GM21526 (cell line): ENCODE measurements at regions not wholly inside any gene's neighbourhood (a gene's known extent, or its start where the extent isn't known, plus 50 kb on each side); places are given as distances from the start of the nearest gene placed in this dataset.

Experiments used
- ATAC-seq: cut with Tn5 transposase; IDR thresholded peaks from one replicate; pipeline ENCODE4 v1.9.1; 2021; ENCODE audit warnings: moderate library complexity; ENCODE audit not compliant: unreplicated experiment, low FRiP score

- ATAC-seq, result no peak
Observed at GRCh38 chr4:24312261-24312913, 272.0 kb downstream of the DHX15 start.

- no peak for ATAC-seq
Observed at GRCh38 chr4:24303926-24304325, 280.4 kb downstream of the DHX15 start.

GRCh38 chr4:24298911-24299310, 285.4 kb downstream of the DHX15 start:
- ATAC-seq, result no peak

GRCh38 chr4:24287096-24287495, 297.3 kb downstream of the DHX15 start:
- ATAC-seq, result no peak

DNA sequence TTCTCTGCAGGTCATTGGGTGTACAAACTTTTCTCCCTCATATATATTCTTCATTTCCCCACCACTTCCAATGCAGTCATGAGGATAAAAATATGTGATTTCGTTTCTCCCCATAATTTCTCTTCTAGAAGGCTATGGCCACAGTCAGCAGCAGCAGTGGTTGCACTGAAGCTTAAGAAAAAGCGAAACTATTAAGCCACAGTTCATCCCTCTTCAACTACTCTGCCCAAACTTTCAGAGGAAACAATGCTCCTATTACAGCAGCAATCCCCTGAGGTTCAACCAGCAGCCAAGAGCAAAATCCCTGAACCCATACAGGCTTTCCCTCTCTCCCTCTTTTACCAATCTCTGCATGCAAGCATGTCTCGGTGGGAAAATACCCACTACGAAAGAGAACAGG, 298.6 kb downstream of the DHX15 start:
- ATAC-seq, result no peak

- no peak for ATAC-seq
Observed at GRCh38 chr4:24282446-24282845, 301.9 kb downstream of the DHX15 start.

GRCh38 chr4:24279911-24280375, 304.4 kb downstream of the DHX15 start:
- ATAC-seq, result no peak

DNA sequence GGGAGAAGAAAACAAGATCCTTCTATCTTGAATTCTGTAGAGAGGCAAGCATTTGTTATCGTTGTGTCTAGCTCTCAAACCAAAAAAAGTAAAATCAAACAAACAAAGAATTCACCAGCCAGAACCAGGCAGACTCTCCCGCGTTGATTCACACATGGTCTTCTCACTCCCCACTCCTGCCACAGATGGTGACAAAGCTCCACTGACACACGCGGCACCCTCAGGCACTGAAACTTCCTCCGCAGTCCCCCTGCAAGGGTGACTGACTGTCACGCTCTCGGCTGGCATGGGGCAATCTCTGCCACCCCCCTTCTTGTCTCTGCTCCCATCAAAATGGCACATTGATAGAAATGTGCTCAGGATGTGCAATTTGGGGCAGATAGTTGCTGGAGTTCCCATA, 304.9 kb downstream of the DHX15 start:
- no peak for ATAC-seq

GRCh38 chr4:24278693-24279092, 305.7 kb downstream of the DHX15 start:
- no peak for ATAC-seq

- no peak for ATAC-seq
Observed at GRCh38 chr4:24274381-24274941, 309.9 kb downstream of the DHX15 start.

DNA sequence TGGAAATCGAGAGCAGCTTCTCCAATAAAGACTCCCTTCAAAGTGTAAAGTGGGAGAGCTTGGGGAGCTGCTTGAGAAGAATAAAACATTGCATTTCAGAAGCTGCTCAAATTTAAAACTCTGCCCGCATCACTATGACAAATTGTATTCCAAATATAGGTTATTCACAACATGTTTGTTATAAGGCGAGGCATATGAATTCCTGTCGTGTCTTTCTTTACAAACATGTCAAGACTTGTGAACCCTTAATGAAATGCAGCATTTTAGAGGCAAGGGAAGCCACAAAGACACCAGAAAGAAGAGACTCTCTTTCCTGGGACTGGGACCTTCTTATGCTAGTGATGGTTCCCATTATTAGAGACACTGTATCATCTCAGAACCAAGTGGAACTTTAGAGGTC, 311.2 kb downstream of the DHX15 start:
- no peak for ATAC-seq

DNA sequence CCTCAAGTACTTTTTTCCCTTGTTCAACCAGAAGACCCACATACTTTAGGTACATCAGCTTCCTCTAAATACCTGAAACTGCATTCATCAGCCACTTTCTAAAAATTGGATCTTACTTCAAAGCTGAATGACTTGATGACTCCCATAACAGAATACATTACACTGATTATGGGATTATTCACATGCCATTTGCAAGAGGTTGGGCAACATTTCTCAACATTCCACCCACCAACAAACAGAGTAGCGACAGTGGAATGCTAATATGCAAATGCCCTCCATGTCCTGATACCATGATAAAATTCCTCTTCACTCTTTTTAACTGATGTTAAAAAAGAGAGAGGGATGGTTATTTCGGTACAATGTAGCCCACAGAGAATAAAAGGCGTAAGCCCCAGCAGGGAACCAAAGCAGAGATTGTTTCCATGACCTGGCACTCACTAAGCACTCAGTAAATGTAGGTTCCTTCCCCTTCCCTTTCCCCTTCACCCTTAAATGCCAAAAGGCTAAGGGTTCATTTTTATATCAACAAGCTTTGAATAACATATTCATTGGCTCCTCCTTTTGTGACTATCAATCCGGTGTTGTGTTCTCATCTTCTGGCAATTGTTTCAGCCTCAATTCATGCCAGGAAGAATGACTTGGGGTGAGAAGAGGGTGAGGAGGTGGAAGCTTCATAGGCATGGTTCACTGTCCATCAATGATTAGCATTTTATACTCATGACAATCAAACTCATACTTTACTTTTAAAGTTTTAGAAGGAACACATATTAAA, 317.2 kb downstream of the DHX15 start:
- no peak for ATAC-seq

DNA sequence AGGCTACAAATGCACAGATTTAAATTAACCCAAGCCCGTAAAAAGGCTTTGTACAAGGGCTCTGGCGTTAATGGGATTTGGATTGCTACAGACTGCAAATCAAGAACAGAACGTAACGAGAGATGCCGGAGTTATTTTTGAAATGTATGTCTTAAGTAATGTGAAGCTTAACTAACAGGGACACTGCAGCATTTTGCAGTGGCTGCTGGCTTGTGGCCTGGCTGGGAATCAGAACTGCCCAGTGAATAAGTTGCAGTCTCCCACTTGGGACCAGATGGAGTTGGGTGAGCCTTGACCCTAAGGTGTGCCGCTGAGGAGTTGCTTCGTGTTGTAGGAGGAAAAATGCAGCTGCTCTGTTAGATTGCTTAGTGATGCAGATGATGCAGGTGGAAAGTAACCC, 318.4 kb downstream of the DHX15 start:
- no peak for ATAC-seq

DNA sequence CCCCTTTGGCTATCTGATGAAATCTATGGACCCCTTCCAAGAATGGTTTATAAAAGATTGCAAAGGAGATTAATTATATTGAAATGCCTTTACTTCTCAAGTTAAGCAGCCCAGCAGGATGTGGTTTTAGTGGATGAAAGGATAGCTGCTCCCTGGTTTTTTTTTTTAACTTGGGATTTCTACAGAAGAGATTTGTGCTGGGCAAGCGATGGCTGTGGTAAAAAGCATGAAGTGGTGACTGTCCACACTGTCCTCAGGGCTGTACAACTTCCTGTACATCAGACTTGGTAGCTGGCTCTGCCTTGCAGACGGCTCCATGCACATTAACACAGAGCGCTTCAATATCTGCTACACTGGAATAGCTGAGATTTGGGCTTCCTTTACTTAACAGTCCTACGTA, 321.7 kb downstream of the DHX15 start:
- ATAC-seq, result no peak

- no peak for ATAC-seq
Observed at GRCh38 chr4:24262084-24262483, 322.3 kb downstream of the DHX15 start.

- ATAC-seq, result no peak
Observed at GRCh38 chr4:24260923-24261564, 323.3 kb downstream of the DHX15 start.

- no peak for ATAC-seq
Observed at GRCh38 chr4:24260133-24260715, 324.1 kb downstream of the DHX15 start.

GRCh38 chr4:24256547-24256946, 327.8 kb downstream of the DHX15 start:
- no peak for ATAC-seq

DNA sequence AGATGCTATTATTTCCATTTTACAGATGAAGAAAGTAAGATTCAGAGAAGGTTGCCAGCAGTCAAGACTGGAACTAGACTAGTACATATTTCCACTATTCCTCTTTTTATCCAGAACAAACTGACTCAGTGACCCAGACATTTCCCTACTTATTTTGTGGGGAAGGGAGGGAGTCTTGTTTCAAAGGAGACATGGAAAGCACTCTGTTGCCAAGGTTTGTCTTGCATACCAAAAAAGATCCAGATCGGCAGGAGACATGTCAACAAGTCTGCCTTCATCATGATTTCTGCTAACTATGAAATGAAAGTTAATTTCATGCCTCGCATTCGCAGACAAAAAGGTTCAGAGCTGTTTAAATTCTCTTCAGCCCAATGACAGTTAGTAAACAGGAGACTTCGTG, 328.3 kb downstream of the DHX15 start:
- no peak for ATAC-seq

DNA sequence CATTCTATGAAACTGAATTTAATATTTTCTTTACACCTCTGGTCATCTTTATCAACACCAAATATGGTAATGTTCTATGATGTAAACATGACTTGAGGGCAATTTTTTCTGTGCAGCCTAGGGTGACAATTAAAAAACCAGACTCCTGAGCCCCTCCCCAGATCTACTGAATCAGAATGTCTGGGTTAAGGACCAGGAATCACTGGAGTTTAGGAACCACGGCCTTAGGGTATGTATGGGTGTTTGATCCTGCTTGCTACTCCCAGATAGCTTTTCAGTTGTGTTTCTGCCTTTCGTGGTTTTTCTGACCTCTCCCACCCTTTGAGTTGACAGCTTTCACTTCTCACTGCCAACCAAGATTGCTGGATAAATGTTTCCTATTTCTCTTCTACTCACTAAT, 332.2 kb downstream of the DHX15 start:
- no peak for ATAC-seq

GRCh38 chr4:24251589-24251988, 332.8 kb downstream of the DHX15 start:
- ATAC-seq, result no peak
